ENCODE measurements at regions not wholly inside any gene's neighbourhood (a gene's known extent, or its start where the extent isn't known, plus 50 kb on each side); places are given as distances from the start of the nearest gene placed in this dataset.
"Not testable (repeated sequence)": the region's sequence is repeated elsewhere in the genome, so short reads cannot be mapped to it uniquely, and the experiment has no call there.

DNA sequence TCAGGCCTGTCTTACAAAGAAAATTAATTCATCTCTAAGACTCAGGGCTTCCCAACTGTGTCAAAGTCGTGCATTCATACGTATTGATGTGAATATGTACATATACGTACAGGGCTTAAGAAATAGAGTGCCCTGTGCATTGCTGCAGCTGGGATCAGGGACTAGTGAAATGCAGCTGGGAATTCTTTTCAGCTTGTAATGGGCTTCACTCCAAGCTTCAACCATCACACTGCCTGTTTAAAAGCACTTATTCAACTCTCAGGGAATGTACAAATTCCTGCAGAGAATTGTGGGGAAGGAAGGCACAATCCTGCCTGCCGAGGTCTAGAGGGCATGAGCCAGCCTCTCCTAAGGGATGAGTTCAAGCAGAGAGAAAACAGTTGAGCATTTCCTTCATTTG lies 59.6 kb upstream of the MAN2A1 start:
- no peak overlapping the region for H2AFZ ChIP-seq
- no peak overlapping the region for H3K4me3 ChIP-seq
- no peak overlapping the region for H3K4me2 ChIP-seq
- no peaks in the 10 kb centered on the region for H3K27me3 ChIP-seq
- no peaks in the 10 kb centered on the region for H4K20me1 ChIP-seq (ENCODE audit: insufficient read depth, poor library complexity, severe bottlenecking)
- WGBS (ENCODE audit: low lambda C conversion rate, missing lambda C conversion rate): 60% methylated on average over 4 of the region's 4 CpGs
- no peaks in the 10 kb centered on the region for H3K79me2 ChIP-seq
- H3K36me3 ChIP-seq (replicated peaks; ENCODE audit: insufficient read depth, low read depth): no peaks in the 10 kb centered on the region
- no peak for DNase-seq (ENCODE audit: low spot score)
- H3K9me3 ChIP-seq (ENCODE audit: low read depth): no peaks in the 10 kb centered on the region
- H3K4me1 ChIP-seq (ENCODE audit: insufficient read depth): no peaks in the 10 kb centered on the region
- no peak overlapping the region for H3K27ac ChIP-seq
- TF ChIP-seq CTCF (IDR thresholded peaks at IDR 0.05; ENCODE audit: poor library complexity) (no peak), EZH2 (IDR thresholded peaks at IDR 0.05; ENCODE audit: borderline replicate concordance) (no peak), EZH2phosphoT487 (IDR thresholded peaks at IDR 0.05; ENCODE audit: low read depth, severe bottlenecking, unreplicated experiment) (no peak)
- H3K9me2 ChIP-seq (replicated peaks; ENCODE audit: insufficient read depth): no peaks in the 10 kb centered on the region

DNA sequence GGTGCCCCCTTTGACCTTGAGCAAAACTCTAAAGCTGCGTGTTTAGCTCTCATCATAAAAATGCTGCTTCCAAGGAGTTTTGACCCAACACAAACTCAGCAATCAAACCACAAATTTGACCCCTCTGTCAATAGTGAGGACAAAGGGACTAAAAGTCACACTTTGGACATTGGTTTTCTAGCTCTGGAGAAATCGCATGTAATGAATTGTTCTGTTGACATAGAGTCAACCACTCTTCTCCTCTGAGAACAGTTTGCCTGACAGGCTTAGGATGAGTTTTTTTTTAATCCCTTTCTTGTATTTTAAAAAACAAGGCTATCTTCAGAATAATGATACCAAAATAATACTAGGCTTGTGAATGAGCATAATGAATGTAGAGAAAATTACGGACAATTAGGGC lies 61.1 kb upstream of the MAN2A1 start:
- Histone ChIP-seq H4K20me1 (ENCODE audit: insufficient read depth, poor library complexity, severe bottlenecking) (no peaks in the 10 kb centered on the region), H3K27me3 (no peaks in the 10 kb centered on the region), H3K79me2 (no peaks in the 10 kb centered on the region), H3K27ac (no peak overlapping the region), H3K4me3 (no peak overlapping the region), H3K9me2 (replicated peaks; ENCODE audit: insufficient read depth) (no peaks in the 10 kb centered on the region), H3K4me1 (ENCODE audit: insufficient read depth) (no peaks in the 10 kb centered on the region), H3K9me3 (ENCODE audit: low read depth) (no peaks in the 10 kb centered on the region), H3K4me2 (no peak overlapping the region), H3K36me3 (replicated peaks; ENCODE audit: insufficient read depth, low read depth) (no peaks in the 10 kb centered on the region), H2AFZ (no peak overlapping the region)
- DNase-seq (ENCODE audit: low spot score): no peak
- TF ChIP-seq EZH2 (IDR thresholded peaks at IDR 0.05; ENCODE audit: borderline replicate concordance): no peak
- WGBS (ENCODE audit: low lambda C conversion rate, missing lambda C conversion rate): 77% methylated on average over 3 of the region's 3 CpGs

DNA sequence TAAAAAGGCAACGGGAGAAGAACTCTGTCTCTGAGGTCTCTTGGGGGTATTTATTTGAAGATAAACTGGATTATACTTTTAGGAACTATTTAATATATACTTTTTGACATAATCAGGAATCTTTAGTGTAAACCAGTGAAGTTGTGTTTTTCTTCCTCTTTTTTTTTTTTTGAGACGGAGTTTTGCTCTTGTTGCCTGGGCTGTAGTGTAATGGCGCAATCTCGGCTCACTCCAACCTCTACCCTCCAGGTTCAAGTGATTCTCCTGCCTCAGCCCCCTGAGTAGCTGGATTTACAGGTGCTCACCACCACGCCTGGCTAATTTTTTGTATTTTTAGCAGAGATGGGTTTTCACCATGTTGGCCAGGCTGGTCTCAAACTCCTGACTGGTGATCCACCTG lies 68.5 kb upstream of the MAN2A1 start:
- H3K9me2 ChIP-seq (replicated peaks; ENCODE audit: insufficient read depth); H2AFZ ChIP-seq; H4K20me1 ChIP-seq (ENCODE audit: insufficient read depth, poor library complexity, severe bottlenecking); H3K27ac ChIP-seq; H3K9me3 ChIP-seq (ENCODE audit: low read depth); H3K4me3 ChIP-seq; H3K4me1 ChIP-seq (ENCODE audit: insufficient read depth); H3K79me2 ChIP-seq; DNase-seq (ENCODE audit: low spot score); H3K36me3 ChIP-seq (replicated peaks; ENCODE audit: insufficient read depth, low read depth); H3K4me2 ChIP-seq: not testable (repeated sequence)
- peaks cover 12% of the 10 kb centered on the region for H3K27me3 ChIP-seq
- 91% methylated on average over 5 of the region's 5 CpGs for WGBS (ENCODE audit: low lambda C conversion rate, missing lambda C conversion rate)

DNA sequence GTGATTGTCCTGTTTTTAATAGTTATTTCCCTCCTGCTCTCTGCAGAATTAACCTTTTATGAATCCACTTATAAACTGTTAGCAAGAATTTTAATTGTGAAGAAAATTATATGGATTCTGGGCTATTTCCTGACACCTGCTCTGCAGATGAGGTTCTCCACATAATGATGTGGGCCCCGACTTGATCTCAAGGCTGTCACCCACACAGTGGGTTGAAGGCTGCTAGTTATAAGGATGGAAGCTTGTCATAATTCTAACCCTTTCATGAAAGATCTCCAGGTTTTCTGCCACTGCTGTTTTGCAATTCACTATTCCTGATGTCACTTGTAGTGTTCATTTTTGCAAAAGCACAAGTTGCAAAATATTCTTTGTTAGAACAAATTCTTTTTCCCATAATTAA lies 69.1 kb upstream of the MAN2A1 start:
- H2AFZ ChIP-seq: no peak overlapping the region
- H4K20me1 ChIP-seq (ENCODE audit: insufficient read depth, poor library complexity, severe bottlenecking): no peaks in the 10 kb centered on the region
- H3K9me2 ChIP-seq (replicated peaks; ENCODE audit: insufficient read depth): no peaks in the 10 kb centered on the region
- H3K4me2 ChIP-seq: no peak overlapping the region
- DNase-seq (ENCODE audit: low spot score): no peak
- 79% methylated on average over 1 of the region's 1 CpG for WGBS (ENCODE audit: low lambda C conversion rate, missing lambda C conversion rate)
- H3K79me2 ChIP-seq: no peaks in the 10 kb centered on the region
- H3K27ac ChIP-seq: no peak overlapping the region
- H3K27me3 ChIP-seq: peaks cover 12% of the 10 kb centered on the region
- H3K4me3 ChIP-seq: no peak overlapping the region
- H3K36me3 ChIP-seq (replicated peaks; ENCODE audit: insufficient read depth, low read depth): no peaks in the 10 kb centered on the region
- H3K4me1 ChIP-seq (ENCODE audit: insufficient read depth): no peaks in the 10 kb centered on the region
- no peak for TF ChIP-seq EZH2phosphoT487 (IDR thresholded peaks at IDR 0.05; ENCODE audit: low read depth, severe bottlenecking, unreplicated experiment)
- TF ChIP-seq CTCF (IDR thresholded peaks at IDR 0.05; ENCODE audit: poor library complexity): no peak
- TF ChIP-seq EZH2 (IDR thresholded peaks at IDR 0.05; ENCODE audit: borderline replicate concordance): no peak
- no peaks in the 10 kb centered on the region for H3K9me3 ChIP-seq (ENCODE audit: low read depth)

- H2AFZ ChIP-seq: no peak overlapping the region
- H3K4me2 ChIP-seq: no peak overlapping the region
- no peaks in the 10 kb centered on the region for H3K4me1 ChIP-seq (ENCODE audit: insufficient read depth)
- no peaks in the 10 kb centered on the region for H3K36me3 ChIP-seq (replicated peaks; ENCODE audit: insufficient read depth, low read depth)
- no peaks in the 10 kb centered on the region for H4K20me1 ChIP-seq (ENCODE audit: insufficient read depth, poor library complexity, severe bottlenecking)
- H3K79me2 ChIP-seq: no peaks in the 10 kb centered on the region
- H3K9me2 ChIP-seq (replicated peaks; ENCODE audit: insufficient read depth): no peaks in the 10 kb centered on the region
- no peak overlapping the region for H3K4me3 ChIP-seq
- no peak overlapping the region for H3K27ac ChIP-seq
- no peak for TF ChIP-seq EZH2 (IDR thresholded peaks at IDR 0.05; ENCODE audit: borderline replicate concordance)
- no peak for DNase-seq (ENCODE audit: low spot score)
- peaks cover 12% of the 10 kb centered on the region for H3K27me3 ChIP-seq
- no peaks in the 10 kb centered on the region for H3K9me3 ChIP-seq (ENCODE audit: low read depth)
Measured at GRCh38 chr5:109619606-109620005, 70.1 kb upstream of the MAN2A1 start.

Data from hepatocyte (in vitro differentiated cells).